Transverse colon (tissue), 4 donors: ENCODE measurements at regions not wholly inside any gene's neighbourhood (a gene's known extent, or its start where the extent isn't known, plus 50 kb on each side); places are given as distances from the start of the nearest gene placed in this dataset.

ENCODE experiments used
- EP300 ChIP-seq: sonication (generic); formaldehyde crosslinking; IDR thresholded peaks from one replicate; pipeline ENCODE4 v1.6.1; 2017; ENCODE audit warnings: antibody characterized with exemption, low read depth
- POLR2A ChIP-seq: fragments of 450-650 bp; IDR thresholded peaks from one replicate; pipeline ENCODE4 v1.6.1; 2016; ENCODE audit warnings: antibody characterized with exemption, mild to moderate bottlenecking, moderate library complexity
- POLR2AphosphoS5 ChIP-seq, 3 donors: sonication (generic); formaldehyde crosslinking; IDR thresholded peaks; one replicate each; pipeline ENCODE4 v1.6.1; 2016; ENCODE audit warnings: antibody characterized with exemption in 3 of 3
- TF ChIP-seq, protein P1 (sequence below), 5 experiments: fragments of 200-600 bp in 3 of 5; fragments of 450-650 bp in 2 of 5; sonication (generic) in 3 of 5; IDR thresholded peaks; 1 replicate in 2 of 5; 2 replicates in 3 of 5; pipeline ENCODE4 v1.5.1; 2016 to 2017; ENCODE audit warnings: antibody characterized with exemption in 5 of 5, inconsistent platforms in 3 of 5, mild to moderate bottlenecking in 2 of 5, moderate library complexity in 1 of 5

- TF ChIP-seq, protein P1, sequence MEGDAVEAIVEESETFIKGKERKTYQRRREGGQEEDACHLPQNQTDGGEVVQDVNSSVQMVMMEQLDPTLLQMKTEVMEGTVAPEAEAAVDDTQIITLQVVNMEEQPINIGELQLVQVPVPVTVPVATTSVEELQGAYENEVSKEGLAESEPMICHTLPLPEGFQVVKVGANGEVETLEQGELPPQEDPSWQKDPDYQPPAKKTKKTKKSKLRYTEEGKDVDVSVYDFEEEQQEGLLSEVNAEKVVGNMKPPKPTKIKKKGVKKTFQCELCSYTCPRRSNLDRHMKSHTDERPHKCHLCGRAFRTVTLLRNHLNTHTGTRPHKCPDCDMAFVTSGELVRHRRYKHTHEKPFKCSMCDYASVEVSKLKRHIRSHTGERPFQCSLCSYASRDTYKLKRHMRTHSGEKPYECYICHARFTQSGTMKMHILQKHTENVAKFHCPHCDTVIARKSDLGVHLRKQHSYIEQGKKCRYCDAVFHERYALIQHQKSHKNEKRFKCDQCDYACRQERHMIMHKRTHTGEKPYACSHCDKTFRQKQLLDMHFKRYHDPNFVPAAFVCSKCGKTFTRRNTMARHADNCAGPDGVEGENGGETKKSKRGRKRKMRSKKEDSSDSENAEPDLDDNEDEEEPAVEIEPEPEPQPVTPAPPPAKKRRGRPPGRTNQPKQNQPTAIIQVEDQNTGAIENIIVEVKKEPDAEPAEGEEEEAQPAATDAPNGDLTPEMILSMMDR (IDR thresholded peaks at IDR 0.05), result no peak
- TF ChIP-seq POLR2A (no peak), EP300 (no peak), POLR2AphosphoS5 (IDR thresholded peaks at IDR 0.05) (no peak)
Measured at GRCh38 chr2:147553775-147554271, 291.0 kb upstream of the ACVR2A start.
